GM21447 (cell line): ENCODE measurements at regions not wholly inside any gene's neighbourhood (a gene's known extent, or its start where the extent isn't known, plus 50 kb on each side); places are given as distances from the start of the nearest gene placed in this dataset.
"Not testable (repeated sequence)": the region's sequence is repeated elsewhere in the genome, so short reads cannot be mapped to it uniquely, and the experiment has no call there.

Experiments used
- ATAC-seq: cut with Tn5 transposase; IDR thresholded peaks from one replicate; pipeline ENCODE4 v1.9.1; 2021; ENCODE audit not compliant: unreplicated experiment

- ATAC-seq: no peak
Measured at GRCh38 chr19:5259750-5260149, 80.9 kb downstream of the PTPRS start.

DNA sequence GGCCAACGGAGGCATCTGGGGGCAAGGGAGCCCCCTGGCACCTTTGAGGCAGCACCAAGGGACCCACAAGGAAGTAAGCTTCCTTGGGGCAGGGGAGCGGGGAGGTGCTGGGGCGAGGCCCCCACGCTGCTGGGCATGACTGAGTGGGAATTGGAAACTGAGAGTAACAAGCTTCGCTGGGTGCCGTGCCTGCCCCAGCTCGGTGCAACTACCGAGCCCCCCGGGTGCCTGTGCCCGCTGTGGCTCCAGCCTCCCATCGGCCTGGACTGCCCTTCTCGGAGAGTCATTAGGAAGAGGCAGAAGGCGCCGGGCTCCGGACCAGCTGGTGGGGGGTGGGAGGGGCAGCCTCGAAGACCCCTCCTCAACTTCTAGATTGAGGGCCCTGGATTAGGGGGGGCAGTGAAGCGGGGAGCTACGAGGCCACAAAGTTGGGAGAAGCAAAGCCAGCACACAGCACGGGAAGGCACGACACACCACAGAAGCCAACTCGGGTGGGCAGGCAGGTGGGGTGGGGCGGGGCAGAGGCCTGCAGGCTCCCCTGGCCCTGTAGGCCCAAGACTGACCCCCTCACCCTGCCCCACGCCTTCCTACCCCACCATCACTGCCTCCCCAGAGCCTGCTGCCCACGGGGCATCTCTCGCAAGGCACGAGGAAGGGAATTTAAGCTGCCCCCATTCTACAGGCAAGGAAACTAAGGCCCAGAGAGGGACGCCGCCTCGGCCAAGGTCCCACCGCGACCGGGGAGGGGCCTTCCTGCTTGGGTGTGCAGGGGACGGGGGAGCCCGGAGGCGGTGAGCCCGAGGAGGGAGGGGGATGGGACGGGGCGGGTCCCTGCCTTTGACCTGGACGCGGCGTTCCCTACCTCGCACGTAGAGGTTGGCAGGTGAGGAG is 83.2 kb downstream of the PTPRS start:
- no peak for ATAC-seq

GRCh38 chr19:5255602-5256231 is 84.9 kb downstream of the PTPRS start:
- ATAC-seq: no peak

GRCh38 chr19:5254944-5255343 is 85.7 kb downstream of the PTPRS start:
- ATAC-seq: no peak

DNA sequence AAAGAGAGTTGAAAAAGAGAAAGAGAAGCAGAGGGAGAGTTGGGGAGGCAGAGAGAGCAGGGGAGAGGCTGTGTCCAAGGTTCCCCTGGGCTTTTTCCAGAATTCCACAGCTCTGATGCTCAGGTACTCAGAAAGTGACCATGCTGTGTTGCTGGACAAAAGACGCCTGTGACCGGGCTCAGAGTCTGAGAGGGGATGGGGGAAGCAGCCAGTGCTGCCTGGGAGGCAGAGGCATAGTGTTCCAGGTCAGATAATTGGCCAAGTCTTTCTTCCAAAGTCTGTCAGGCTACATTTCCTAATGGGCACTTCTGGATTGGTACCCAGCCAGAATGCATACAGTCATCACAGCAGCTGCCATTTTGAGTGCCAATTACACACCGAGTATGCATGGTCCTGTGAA is 86.1 kb downstream of the PTPRS start:
- no peak for ATAC-seq

- ATAC-seq: no peak
Measured at GRCh38 chr19:5253406-5254110, 87.1 kb downstream of the PTPRS start.

DNA sequence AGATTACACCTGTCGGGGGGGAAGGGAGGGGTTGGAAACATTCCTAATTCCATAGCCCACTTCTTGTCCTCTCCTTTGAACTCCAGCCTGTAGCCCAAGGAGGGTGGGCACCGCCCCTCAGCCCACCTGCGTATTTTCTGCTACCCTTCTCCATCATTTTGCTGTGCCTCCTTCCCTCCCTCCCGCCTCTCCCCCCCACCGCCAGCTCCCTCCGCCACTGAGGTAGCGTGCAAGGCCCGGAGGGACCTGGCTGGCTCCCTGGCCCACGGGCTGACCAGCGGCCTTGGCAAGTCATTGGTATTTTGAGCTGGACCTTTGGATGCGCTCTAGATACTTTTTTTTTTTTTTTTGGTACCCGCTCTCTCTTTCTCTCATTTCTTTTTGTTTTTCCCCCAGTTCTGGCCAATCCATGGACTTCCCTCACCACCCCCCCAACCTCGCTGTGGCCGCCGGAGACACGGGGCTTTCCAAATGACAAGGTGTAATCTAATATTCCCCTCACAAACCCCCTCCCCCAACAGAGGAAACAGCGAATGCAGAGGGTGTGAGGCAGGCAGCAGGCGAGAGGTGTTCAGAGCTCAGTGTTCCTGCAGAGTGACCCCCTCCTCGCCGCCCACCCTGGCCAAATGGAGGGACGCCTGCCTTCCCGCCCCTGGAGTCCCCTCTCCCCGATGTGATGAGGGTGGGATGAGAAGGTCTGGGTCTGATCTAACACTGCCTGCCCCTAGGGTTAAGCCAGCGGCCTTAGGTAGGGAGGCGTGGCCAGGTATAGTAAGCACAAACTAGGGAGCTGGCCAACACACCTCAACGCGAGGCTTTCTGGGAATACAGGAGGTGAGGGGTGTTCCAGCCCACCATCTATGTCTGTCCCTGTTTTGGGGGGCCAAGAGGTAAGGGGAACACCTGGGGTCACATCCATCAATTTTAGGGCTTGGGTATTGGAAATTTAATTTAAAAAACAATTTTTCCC is 89.2 kb downstream of the PTPRS start:
- ATAC-seq: no peak

GRCh38 chr19:5250127-5250659 is 90.4 kb downstream of the PTPRS start:
- no peak for ATAC-seq

- no peak for ATAC-seq
Measured at GRCh38 chr19:5249526-5249925, 91.1 kb downstream of the PTPRS start.

DNA sequence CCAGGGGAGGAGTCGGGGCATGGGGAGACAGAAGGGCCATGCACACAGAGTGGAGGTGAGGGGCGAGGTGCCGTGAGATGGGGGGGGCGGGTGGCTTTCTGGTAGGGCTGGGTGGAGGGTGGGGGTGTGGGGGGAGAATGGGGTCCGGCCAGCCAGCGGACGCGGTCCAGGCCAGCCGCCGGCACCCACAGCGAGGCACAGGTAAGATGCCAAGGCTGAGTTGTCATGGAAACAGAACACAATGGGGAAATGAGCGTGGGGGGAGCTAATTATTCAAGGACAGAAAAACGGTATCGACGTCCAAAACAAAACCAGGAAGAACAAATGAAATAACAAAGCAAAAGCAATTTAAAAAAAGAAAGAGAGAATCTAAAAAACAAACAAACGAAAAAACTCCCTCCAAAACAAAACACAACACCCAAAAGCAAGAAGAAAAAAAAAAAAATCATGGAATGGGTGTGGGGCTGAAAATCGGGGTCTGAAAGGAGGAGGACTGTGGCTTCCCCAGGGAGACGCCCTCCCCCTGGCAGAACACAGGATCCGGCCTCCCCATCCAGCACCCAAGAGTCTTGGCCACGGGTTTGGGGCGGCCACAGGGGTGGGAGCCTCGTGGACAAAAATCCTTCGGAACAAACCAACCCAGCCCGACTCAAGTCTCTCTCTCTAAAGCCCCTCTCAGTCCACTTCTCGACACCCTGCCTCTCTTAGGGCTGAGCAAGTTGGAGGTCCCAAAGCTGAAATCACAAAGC is 92.5 kb downstream of the PTPRS start:
- no peak for ATAC-seq

- ATAC-seq: no peak
Measured at GRCh38 chr19:5246554-5247155, 94.0 kb downstream of the PTPRS start.

- no peak for ATAC-seq
Measured at GRCh38 chr19:5245631-5246553, 94.7 kb downstream of the PTPRS start.

DNA sequence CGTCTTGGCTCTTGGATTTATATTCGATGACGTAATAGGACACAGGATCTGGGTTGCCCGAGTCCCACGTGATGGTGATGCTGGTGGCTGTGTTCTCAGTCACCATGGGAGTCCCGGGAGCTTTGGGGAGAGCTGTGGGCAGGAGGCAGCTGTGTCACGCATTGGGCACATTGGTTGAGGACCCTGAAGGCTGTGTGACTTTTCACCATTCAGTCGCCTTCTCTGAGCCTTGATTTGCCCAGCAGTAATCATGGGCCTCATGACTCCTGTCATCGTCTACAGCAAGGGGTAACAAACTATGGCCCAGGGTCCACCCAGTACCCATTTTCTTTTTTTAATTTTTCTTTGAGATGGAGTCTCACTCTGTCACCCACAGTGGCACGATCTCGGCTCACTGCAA is 96.3 kb downstream of the PTPRS start:
- ATAC-seq: no peak

GRCh38 chr19:5243878-5244277 is 96.7 kb downstream of the PTPRS start:
- ATAC-seq: no peak

DNA sequence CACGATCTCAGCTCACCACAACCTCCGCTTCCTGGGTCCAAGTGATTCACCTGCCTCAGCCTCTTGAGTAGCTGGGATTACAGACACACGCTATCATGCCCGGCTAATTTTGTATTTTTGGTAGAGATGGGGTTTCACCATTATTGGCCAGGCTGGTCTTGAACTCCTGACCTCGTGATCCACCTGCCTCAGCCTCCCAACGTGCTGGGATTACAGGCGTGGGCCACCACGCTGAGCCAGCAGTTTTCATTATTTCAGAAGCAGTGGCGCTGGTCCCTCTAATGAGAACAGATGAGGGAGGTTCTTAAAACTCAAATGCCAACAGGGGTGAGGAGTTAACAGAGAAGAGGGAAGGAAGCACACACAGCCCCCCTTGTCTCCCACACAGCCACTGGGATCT is 98.7 kb downstream of the PTPRS start:
- not testable (repeated sequence) for ATAC-seq

DNA sequence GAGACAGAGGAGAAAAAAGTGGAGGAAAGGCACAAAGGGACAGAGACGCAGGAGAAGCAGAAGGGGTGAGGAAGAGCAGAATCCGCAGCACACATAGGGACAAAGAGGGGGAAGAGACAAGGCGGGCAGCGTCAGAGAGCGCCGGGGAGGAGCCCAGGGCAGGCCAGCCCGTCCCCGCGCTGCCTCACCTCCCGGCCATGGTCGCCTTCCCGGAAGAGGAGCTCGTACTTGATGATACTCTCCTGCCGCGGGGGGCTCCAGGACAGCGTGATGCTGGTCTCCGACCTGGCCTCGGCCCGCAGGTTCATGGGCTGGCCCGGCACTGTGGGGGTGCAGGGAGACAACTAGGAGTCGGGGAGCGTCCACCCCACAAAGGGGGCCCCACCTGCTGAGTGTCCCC is 100.6 kb downstream of the PTPRS start:
- no peak for ATAC-seq

GRCh38 chr19:5238700-5239099 is 101.9 kb downstream of the PTPRS start:
- ATAC-seq: no peak

- no peak for ATAC-seq
Measured at GRCh38 chr19:5237939-5238480, 102.6 kb downstream of the PTPRS start.
